COLO829 (cell line): ENCODE measurements at regions not wholly inside any gene's neighbourhood (a gene's known extent, or its start where the extent isn't known, plus 50 kb on each side); places are given as distances from the start of the nearest gene placed in this dataset.

Experiments used
- DNase-seq: peaks from one replicate; pipeline ENCODE4 v3.0.0; 2012; ENCODE audit warnings: low spot score

DNA sequence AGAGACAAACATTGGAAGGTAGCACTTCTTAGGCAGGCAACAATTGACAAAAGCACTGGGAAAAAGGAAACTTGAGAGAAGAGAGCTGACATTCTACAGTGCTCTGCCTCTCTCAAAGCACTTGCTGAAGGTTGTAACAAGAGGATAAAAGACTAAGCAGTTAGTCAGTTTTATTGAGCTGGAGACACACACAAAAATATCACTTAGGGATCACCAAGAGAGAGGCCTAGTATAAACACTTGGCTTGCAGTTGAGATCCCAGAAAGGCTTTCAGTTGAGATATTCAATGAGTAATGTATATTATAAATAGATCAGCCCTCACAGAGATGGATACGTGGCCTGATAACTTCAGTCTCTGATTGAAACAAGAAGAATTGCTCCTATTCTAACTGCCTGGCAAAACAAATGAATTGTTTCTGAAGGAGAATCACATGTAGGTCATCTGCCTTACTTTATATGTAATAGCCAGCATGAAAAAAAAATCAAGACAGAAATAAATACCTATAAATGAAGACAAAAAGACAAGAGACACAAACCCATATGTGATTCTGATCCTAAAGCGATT is 747.2 kb upstream of the MAN1A1 start:
- peak; percentile 3 for DNase-seq

- no peak for DNase-seq
These were observed 733.6 kb upstream of the MAN1A1 start for GRCh38 chr6:120083186-120083585.

DNA sequence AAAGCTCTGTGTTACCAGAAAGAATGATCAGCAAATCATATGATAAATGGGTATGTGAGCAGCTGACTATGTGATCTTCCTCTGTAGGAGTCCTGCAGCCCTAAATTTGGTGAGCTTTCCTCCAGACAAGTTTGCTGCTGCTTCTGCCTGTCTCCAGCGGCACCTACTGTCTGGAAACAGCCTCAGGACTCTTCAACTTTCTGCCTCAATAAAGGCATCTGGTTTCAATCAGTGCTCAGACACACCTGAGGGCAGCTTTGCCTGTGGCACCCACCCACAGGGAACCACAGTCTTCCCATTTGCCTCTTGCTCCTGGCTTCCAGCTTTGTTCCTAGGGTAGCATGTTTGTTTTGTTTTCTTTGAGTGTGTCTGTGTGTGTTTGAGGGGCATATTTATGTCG is 727.9 kb upstream of the MAN1A1 start:
- no peak for DNase-seq

GRCh38 chr6:120058410-120058809 is 708.8 kb upstream of the MAN1A1 start:
- no peak for DNase-seq

- DNase-seq = no peak
These were observed 706.5 kb upstream of the MAN1A1 start for GRCh38 chr6:120056085-120056484.

DNA sequence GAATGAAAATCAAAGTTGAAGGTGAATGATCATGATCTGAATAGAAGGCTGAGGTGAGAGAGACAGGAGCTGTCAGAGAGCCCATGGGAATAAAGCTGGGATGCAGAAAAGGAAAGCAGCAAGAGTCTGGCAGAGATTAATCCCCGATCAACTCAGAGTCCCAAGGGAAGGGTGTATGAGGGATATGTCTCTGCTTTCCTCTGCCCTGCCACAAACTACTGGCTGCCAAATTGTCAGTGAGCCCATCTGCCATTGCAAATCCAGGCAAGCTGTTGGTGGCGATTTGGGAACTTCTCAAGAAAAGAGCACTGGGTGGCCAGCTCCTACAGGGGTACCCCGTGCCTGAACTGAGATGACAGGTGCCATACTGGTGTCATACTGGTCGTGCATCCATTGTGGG is 705.5 kb upstream of the MAN1A1 start:
- no peak for DNase-seq

DNA sequence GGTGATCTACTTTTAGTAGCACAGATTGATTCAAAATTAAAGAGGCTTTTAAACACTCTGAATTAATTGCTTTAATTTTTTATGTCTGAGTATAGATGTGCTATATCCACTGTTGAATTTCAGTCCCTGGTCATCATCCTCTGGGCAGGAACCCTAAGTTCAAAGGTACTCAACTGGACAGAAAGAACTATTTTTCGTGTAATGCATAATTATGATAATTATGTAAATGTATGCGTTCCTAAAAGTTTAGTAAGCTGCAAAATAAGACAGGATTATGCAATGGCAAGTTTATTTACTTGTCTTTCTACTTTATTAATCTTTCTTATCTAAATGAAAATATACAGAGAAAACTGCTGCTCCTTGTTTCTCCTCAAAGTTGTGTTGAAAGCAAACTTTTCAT is 690.1 kb upstream of the MAN1A1 start:
- no peak for DNase-seq

- DNase-seq = no peak
These were observed 682.3 kb upstream of the MAN1A1 start for GRCh38 chr6:120031837-120032236.

DNA sequence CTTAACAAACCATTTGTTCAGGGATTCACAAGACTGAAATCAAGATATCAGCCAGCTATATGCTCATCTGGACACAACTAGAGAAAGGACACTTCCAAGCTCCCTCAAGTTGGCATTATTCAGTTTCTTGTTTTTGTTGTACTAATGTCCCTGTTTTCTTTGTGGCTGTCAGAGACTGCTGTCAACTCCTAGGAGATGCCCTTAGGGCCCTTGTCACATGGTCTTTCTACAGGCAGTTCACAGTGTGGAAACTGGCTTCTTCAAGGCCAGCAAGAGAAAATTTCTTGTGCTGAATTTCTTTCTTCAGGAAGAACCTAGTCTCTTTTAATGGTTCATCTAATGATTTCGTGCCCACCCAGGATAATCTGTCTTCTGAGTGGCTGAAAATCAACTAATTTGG is 677.2 kb upstream of the MAN1A1 start:
- DNase-seq = no peak

GRCh38 chr6:120010075-120010474 is 660.5 kb upstream of the MAN1A1 start:
- no peak for DNase-seq

DNA sequence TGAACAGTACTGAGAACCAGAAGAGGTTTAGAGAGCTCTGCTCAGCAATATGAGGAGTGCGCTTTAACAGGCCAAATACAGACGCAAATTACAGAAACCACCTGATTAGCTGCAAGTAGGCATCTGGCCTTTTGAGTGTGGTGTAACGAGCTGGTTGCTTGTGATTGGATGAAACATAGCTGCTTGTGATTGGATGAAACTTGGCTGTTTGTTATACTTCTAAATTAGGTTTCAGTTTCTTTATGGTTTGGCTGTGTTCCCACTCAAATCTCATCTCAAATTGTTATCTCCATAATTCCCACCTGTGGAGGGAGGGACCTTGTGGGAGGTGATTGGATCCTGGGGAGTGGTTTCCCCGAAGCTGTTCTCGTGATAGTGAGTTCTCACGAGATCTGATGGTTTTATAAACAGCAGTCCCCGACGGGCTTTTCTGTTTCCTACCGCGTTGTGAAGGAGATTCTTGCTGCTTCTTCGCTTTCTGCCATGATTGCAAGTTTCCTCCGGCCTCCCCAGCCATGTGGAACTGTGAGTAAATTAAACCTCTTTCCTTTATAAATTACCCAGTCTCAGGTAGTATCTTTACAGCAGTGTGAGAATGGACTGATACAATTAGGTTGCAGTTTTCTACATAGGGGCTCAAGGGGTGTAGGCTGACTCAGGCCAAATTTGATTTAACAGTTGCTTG is 655.9 kb upstream of the MAN1A1 start:
- DNase-seq = peak; percentile 11

- DNase-seq = no peak
These were observed 637.5 kb upstream of the MAN1A1 start for GRCh38 chr6:119986934-119987549.

- peak; percentile 37 for DNase-seq
These were observed 636.6 kb upstream of the MAN1A1 start for GRCh38 chr6:119985952-119986736.

GRCh38 chr6:119980802-119981201 is 631.2 kb upstream of the MAN1A1 start:
- no peak for DNase-seq

GRCh38 chr6:119979862-119980261 is 630.3 kb upstream of the MAN1A1 start:
- no peak for DNase-seq

- no peak for DNase-seq
These were observed 628.8 kb upstream of the MAN1A1 start for GRCh38 chr6:119978274-119978889.

GRCh38 chr6:119974430-119975159 is 625.0 kb upstream of the MAN1A1 start:
- no peak for DNase-seq

DNA sequence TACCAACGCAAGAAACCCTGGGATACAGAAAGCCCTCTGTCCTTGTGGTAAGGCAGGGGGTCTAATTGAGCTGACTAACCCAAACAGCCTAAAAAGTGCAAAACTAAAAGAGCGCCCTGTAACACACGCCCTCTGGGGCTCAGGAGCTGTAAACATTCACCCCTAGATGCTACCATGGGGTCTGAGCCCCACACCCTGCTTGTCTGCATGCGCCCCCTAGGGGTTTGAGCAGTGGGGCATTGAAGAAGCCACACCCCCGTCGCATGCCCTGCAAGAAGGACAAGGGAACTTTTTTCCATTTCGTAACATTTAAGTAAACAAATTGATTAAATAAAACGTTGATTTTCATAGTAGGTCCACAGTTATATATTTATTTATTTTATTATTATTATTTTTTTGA is 616.9 kb upstream of the MAN1A1 start:
- no peak for DNase-seq

DNA sequence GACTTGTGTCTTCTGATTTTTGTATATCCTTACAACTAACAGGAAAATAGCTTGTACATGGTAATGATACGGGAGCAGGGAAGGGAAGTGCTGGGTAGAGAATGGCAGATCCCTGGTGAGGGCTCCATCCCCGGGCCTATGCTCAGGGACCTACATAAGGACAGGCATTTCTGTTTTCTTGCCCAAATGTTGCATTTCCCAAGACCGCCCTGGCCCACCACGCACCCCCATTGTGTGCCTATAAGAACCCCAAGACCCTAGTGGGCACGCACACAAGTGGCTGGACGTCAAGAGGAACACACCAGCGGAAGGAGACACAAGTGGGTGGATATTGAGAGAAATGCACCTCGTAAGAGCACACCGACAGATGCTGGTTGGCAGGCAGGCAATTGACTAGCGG is 616.3 kb upstream of the MAN1A1 start:
- DNase-seq = no peak

DNA sequence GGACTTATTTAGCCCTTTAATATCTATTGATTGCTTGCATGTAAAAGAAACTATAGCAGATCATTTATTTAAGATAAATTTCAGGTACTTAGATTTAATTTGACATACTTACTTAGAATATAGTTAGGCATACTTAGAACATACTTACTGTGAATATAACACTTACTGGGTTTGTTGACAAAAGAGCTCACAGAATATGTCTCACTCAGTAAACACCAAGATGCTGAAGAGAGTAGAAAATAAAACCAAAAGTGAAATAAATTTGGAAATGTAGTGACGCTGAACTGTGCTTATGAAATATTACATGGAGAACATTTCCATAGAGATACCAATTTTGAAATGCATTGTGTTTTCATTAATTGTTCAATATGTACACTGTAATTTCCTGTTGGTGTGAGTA is 615.4 kb upstream of the MAN1A1 start:
- DNase-seq = no peak

DNA sequence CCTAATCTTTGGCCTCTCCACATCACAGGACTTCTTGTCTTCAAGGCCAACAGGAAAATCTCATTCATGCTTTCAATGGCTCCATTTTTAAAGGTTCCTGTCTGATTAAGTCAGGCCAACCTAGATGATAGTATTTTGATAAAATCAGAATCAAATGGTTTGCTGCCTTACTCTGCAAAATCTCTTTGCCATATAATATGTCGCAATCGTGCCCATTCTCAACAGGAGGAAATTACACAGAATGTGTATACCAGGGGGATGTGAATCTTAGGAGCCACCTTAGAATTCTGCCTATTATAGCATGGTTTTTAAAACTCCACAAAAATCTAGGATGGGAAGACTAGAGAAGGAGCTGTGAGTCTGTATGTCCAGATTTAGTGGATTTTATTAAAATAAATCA is 612.9 kb upstream of the MAN1A1 start:
- no peak for DNase-seq

GRCh38 chr6:119961450-119961849 is 611.9 kb upstream of the MAN1A1 start:
- no peak for DNase-seq
